ENCODE measurements at regions not wholly inside any gene's neighbourhood (a gene's known extent, or its start where the extent isn't known, plus 50 kb on each side); places are given as distances from the start of the nearest gene placed in this dataset.

DNA sequence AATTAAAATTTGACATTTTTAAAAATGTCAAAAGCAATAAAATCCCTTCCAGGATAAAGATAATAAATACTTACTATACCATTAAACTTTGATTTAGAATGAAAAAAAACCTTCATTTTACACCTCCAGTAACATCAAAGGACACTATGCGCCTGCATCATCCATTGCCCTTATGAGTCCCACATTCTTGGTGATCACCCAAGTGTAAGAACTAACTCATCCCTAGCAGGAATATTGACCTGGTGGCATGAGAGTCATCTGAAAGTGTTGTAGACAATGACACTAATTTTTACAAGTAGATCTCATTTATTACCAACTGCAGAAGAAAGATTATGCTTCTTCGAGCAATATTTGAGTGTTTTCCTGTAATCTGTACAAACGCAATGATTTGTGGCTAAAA is 1128.9 kb downstream of the EFNB2 start:
- TF ChIP-seq POLR2AphosphoS5 (IDR thresholded peaks at IDR 0.05; ENCODE audit: borderline replicate concordance, low read depth, low read length) (no peak), EZH2 (IDR thresholded peaks at IDR 0.05) (no peak)

Data from SK-N-MC (cell line).